H9 (cell line): ENCODE measurements at regions not wholly inside any gene's neighbourhood (a gene's known extent, or its start where the extent isn't known, plus 50 kb on each side); places are given as distances from the start of the nearest gene placed in this dataset.

Source experiments
- DNase-seq: peaks from one replicate; pipeline ENCODE4 v3.0.0-alpha.2; 2017
- H2AFZ ChIP-seq: one replicate; pipeline ENCODE4 v1.6.1; 2013; ENCODE audit warnings: mild to moderate bottlenecking, low read length, control low read depth, moderate library complexity
- H2AK5ac ChIP-seq: 2 replicates; pipeline ENCODE4 v1.6.1; 2013; ENCODE audit warnings: low read length, control low read depth, mixed read lengths; ENCODE audit not compliant: insufficient read length
- H2BK120ac ChIP-seq: one replicate; pipeline ENCODE4 v1.6.1; 2013; ENCODE audit warnings: low read depth, mild to moderate bottlenecking, low read length, control low read depth, inconsistent platforms; ENCODE audit not compliant: poor library complexity, severe bottlenecking
- H2BK12ac ChIP-seq: 2 replicates; pipeline ENCODE4 v1.6.1; 2013; ENCODE audit warnings: low read length, control low read depth, mixed read lengths, low read depth; ENCODE audit not compliant: insufficient read length
- H2BK15ac ChIP-seq: 2 replicates; pipeline ENCODE4 v1.6.1; 2013; ENCODE audit warnings: low read depth, low read length, control low read depth
- H2BK20ac ChIP-seq: one replicate; pipeline ENCODE4 v1.6.1; 2013; ENCODE audit warnings: low read depth, mild to moderate bottlenecking, low read length, control low read depth, inconsistent platforms; ENCODE audit not compliant: poor library complexity, severe bottlenecking
- H2BK5ac ChIP-seq: 2 replicates; pipeline ENCODE4 v1.6.1; 2013; ENCODE audit warnings: low read length, control low read depth, mixed read lengths; ENCODE audit not compliant: insufficient read length
- H3K14ac ChIP-seq: 2 replicates; pipeline ENCODE4 v1.6.1; 2013; ENCODE audit warnings: low read length, control low read depth; ENCODE audit not compliant: insufficient read depth
- H3K18ac ChIP-seq: 2 replicates; pipeline ENCODE4 v1.6.1; 2013; ENCODE audit warnings: low read depth, mild to moderate bottlenecking, mixed read lengths, low read length, control low read depth; ENCODE audit not compliant: insufficient read length
- H3K23ac ChIP-seq: 2 replicates; pipeline ENCODE4 v1.6.1; 2013; ENCODE audit warnings: low read length, control low read depth, mixed read lengths, low read depth; ENCODE audit not compliant: insufficient read length
- H3K23me2 ChIP-seq: 2 replicates; pipeline ENCODE4 v1.6.1; 2013; ENCODE audit warnings: low read depth, mild to moderate bottlenecking, mixed read lengths, low read length, control low read depth; ENCODE audit not compliant: insufficient read length, poor library complexity, severe bottlenecking
- H3K27ac ChIP-seq: 2 replicates; pipeline ENCODE4 v1.5.1; 2013; ENCODE audit warnings: low read length, control low read depth, mixed read lengths, low read depth; ENCODE audit not compliant: insufficient read length
- H3K27me3 ChIP-seq: 2 replicates; pipeline ENCODE4 v1.6.1; 2013; ENCODE audit warnings: low read length, control low read depth, inconsistent platforms; ENCODE audit not compliant: insufficient read depth
- H3K4ac ChIP-seq: 2 replicates; pipeline ENCODE4 v1.6.1; 2013; ENCODE audit warnings: low read depth, mild to moderate bottlenecking, control low read depth, inconsistent platforms, low read length, moderate library complexity
- H3K4me1 ChIP-seq: 2 replicates; pipeline ENCODE4 v1.6.1; 2013; ENCODE audit warnings: low read length, control low read depth, inconsistent platforms; ENCODE audit not compliant: insufficient read depth
- H3K4me2 ChIP-seq: 2 replicates; pipeline ENCODE4 v1.6.1; 2013; ENCODE audit warnings: low read length, control low read depth, mixed read lengths; ENCODE audit not compliant: insufficient read length, insufficient read depth
- H3K56ac ChIP-seq: 2 replicates; pipeline ENCODE4 v1.6.1; 2013; ENCODE audit warnings: low read depth, mild to moderate bottlenecking, mixed read lengths, low read length, control low read depth; ENCODE audit not compliant: insufficient read length
- H3K79me1 ChIP-seq: 2 replicates; pipeline ENCODE4 v1.6.1; 2013; ENCODE audit warnings: low read depth, mild to moderate bottlenecking, moderate library complexity, low read length, control low read depth, inconsistent platforms; ENCODE audit not compliant: insufficient read depth, poor library complexity, severe bottlenecking
- H3K79me2 ChIP-seq: 2 replicates; pipeline ENCODE4 v1.6.1; 2013; ENCODE audit warnings: low read length, control low read depth, inconsistent platforms; ENCODE audit not compliant: insufficient read depth
- H3K9ac ChIP-seq: 2 replicates; pipeline ENCODE4 v1.6.1; 2013; ENCODE audit warnings: low read length, control low read depth, mixed read lengths; ENCODE audit not compliant: insufficient read length; ENCODE audit errors: extremely low read depth
- H3K9me3 ChIP-seq: one replicate; pipeline ENCODE4 v1.6.1; 2013; ENCODE audit warnings: low read depth, low read length, inconsistent platforms; ENCODE audit not compliant: control insufficient read depth
- H3T11ph ChIP-seq: one replicate; pipeline ENCODE4 v1.6.1; 2013; ENCODE audit warnings: mild to moderate bottlenecking, low read length, control low read depth, inconsistent platforms
- H4K20me1 ChIP-seq: one replicate; pipeline ENCODE4 v1.6.1; 2013; ENCODE audit not compliant: control insufficient read depth, insufficient read length, insufficient read depth
- H4K5ac ChIP-seq: 2 replicates; pipeline ENCODE4 v1.6.1; 2013; ENCODE audit warnings: low read depth, mild to moderate bottlenecking, mixed read lengths, low read length, control low read depth; ENCODE audit not compliant: insufficient read length
- H4K8ac ChIP-seq: replicated peaks from 2 replicates; pipeline ENCODE4 v1.6.1; 2013; ENCODE audit warnings: low read length, control low read depth, mixed read lengths, low read depth; ENCODE audit not compliant: insufficient read length
- H4K91ac ChIP-seq: 2 replicates; pipeline ENCODE4 v1.6.1; 2013; ENCODE audit warnings: low read depth, mild to moderate bottlenecking, moderate library complexity, mixed read lengths, low read length, control low read depth; ENCODE audit not compliant: insufficient read length
- H3K27ac Mint-ChIP-seq, 3 experiments: 2 replicates in 2 of 3; 3 replicates in 1 of 3; pipeline ENCODE4 v1.8.0; 2020 to 2021; ENCODE audit warnings: mixed read lengths in 3 of 3, mild to moderate bottlenecking in 1 of 3, moderate library complexity in 1 of 3
- H3K27me3 Mint-ChIP-seq: 2 replicates; pipeline ENCODE4 v1.8.0; 2021; ENCODE audit warnings: low read depth, mild to moderate bottlenecking, moderate library complexity, mixed read lengths
- H3K36me3 Mint-ChIP-seq, 3 experiments: 2 replicates in 2 of 3; 3 replicates in 1 of 3; pipeline ENCODE4 v1.8.0; 2020 to 2021; ENCODE audit warnings: low read depth in 3 of 3, mixed read lengths in 3 of 3; ENCODE audit not compliant: insufficient read depth in 1 of 3
- H3K4me1 Mint-ChIP-seq, 2 experiments: 2 replicates each; pipeline ENCODE4 v1.8.0; 2020; ENCODE audit warnings: mixed read lengths in 2 of 2
- H3K4me3 Mint-ChIP-seq, 2 experiments: 2 replicates in 1 of 2; 3 replicates in 1 of 2; pipeline ENCODE4 v1.8.0; 2020 to 2021; ENCODE audit warnings: mild to moderate bottlenecking in 2 of 2, mixed read lengths in 2 of 2, moderate library complexity in 1 of 2
- H3K9me3 Mint-ChIP-seq, 2 experiments: 2 replicates in 1 of 2; 3 replicates in 1 of 2; pipeline ENCODE4 v1.8.0; 2020; ENCODE audit warnings: mild to moderate bottlenecking in 2 of 2, mixed read lengths in 2 of 2, moderate library complexity in 1 of 2
- CTCF ChIP-seq: fragments of 200-600 bp; sonication (generic); conservative IDR thresholded peaks from 3 replicates; pipeline ENCODE4 v1.8.0; 2021; ENCODE audit warnings: antibody characterized with exemption, mild to moderate bottlenecking
- WGBS: extraction: QIAGEN DNeasy Blood & Tissue Kit; methylation state at CpG from one replicate; pipeline ENCODE4 v1.1.7; 2013; ENCODE audit warnings: missing lambda C conversion rate, low lambda C conversion rate, mixed read lengths; ENCODE audit not compliant: insufficient read length; ENCODE audit errors: extremely low coverage; 5-methylcytosine and 5-hydroxymethylcytosine counted together

DNA sequence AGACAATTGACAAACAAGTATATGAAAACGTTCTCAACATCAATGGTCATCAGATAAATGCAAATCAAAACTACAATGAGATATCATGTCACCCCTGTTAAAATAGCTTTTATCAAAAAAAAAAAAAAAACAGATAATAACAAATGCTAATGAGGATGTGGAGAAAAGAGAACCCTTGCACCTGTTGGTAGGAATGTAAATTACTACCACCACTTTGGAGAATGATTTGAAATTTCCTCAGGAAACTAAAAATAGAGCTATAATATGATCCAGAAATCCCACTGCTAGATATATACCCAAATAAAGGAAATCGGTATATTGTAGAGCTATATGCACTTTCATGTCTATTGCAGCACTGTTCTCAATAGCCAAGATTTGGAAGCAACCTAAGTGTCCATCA, 470.6 kb upstream of the FSTL5 start:
- Histone ChIP-seq H3K79me2 (no peaks in the 10 kb centered on the region), H3K23ac (no peak overlapping the region), H4K5ac (no peak overlapping the region), H2BK12ac (no peak overlapping the region), H3K23me2 (no peaks in the 10 kb centered on the region), H3K4ac (no peak overlapping the region), H2BK5ac (no peak overlapping the region), H3K18ac (no peak overlapping the region), H3K79me1 (no peaks in the 10 kb centered on the region), H2BK120ac (no peak overlapping the region), H3T11ph (no peak overlapping the region), H2AK5ac (no peak overlapping the region), H4K91ac (no peak overlapping the region), H3K9me3 (no peaks in the 10 kb centered on the region), H2BK20ac (no peak overlapping the region), H2BK15ac (no peak overlapping the region), H3K27me3 (no peaks in the 10 kb centered on the region), H3K14ac (no peak overlapping the region), H3K9ac (no peak overlapping the region), H2AFZ (no peak overlapping the region), H3K27ac (no peak overlapping the region), H3K56ac (no peak overlapping the region), H4K20me1 (no peaks in the 10 kb centered on the region), H3K4me2 (no peak overlapping the region), H3K4me1 (no peaks in the 10 kb centered on the region), H4K8ac (no peak overlapping the region)
- DNase-seq: no peak
- Mint-ChIP-seq H3K27ac (no peak overlapping the region), H3K27me3 (no peaks in the 10 kb centered on the region), H3K9me3 (no peaks in the 10 kb centered on the region), H3K36me3 (no peaks in the 10 kb centered on the region), H3K4me1 (no peaks in the 10 kb centered on the region), H3K4me3 (no peak overlapping the region)
- no CpG with 5 or more reads among the region's 2 CpGs for WGBS
- TF ChIP-seq CTCF: peak; percentile 46; the same call in 1 of the 3 replicates
